Mesenchymal stem cell (in vitro differentiated cells and primary cell): ENCODE measurements at regions not wholly inside any gene's neighbourhood (a gene's known extent, or its start where the extent isn't known, plus 50 kb on each side); places are given as distances from the start of the nearest gene placed in this dataset.

ENCODE experiments used
- DNase-seq: peaks from one replicate; pipeline ENCODE4 v3.0.0-alpha.2; 2013
- H2AFZ ChIP-seq: one replicate; pipeline ENCODE4 v1.6.1; 2013; ENCODE audit warnings: low read depth, mild to moderate bottlenecking, control low read depth, inconsistent platforms, low read length, moderate library complexity
- H2AK5ac ChIP-seq: 2 replicates; pipeline ENCODE4 v1.6.1; 2013; ENCODE audit warnings: low read length, moderate library complexity, mild to moderate bottlenecking, inconsistent platforms; ENCODE audit not compliant: severe bottlenecking
- H2BK120ac ChIP-seq: one replicate; pipeline ENCODE4 v1.6.1; 2013; ENCODE audit warnings: low read depth, mild to moderate bottlenecking, inconsistent platforms, low read length, moderate library complexity
- H2BK12ac ChIP-seq, 2 experiments: one replicate each; pipeline ENCODE4 v1.6.1; 2013; ENCODE audit warnings: inconsistent platforms in 2 of 2, low read length in 2 of 2, mild to moderate bottlenecking in 2 of 2, moderate library complexity in 2 of 2, control low read depth in 1 of 2
- H2BK15ac ChIP-seq: one replicate; pipeline ENCODE4 v1.6.1; 2013; ENCODE audit warnings: mild to moderate bottlenecking, low read depth, inconsistent platforms; ENCODE audit not compliant: poor library complexity, severe bottlenecking
- H2BK5ac ChIP-seq: 2 replicates; pipeline ENCODE4 v1.6.1; 2013; ENCODE audit warnings: low read depth, mild to moderate bottlenecking, low read length, control low read depth, inconsistent platforms; ENCODE audit not compliant: poor library complexity, severe bottlenecking
- H3K14ac ChIP-seq, 2 experiments: one replicate each; pipeline ENCODE4 v1.6.1; 2013; ENCODE audit warnings: inconsistent platforms in 2 of 2, low read length in 2 of 2, control low read depth in 1 of 2, mild to moderate bottlenecking in 1 of 2, moderate library complexity in 1 of 2
- H3K18ac ChIP-seq, 2 experiments: one replicate each; pipeline ENCODE4 v1.6.1; 2013; ENCODE audit warnings: inconsistent platforms in 2 of 2, low read length in 2 of 2, control low read depth in 1 of 2, low read depth in 1 of 2, mild to moderate bottlenecking in 1 of 2
- H3K23ac ChIP-seq, 2 experiments: one replicate each; pipeline ENCODE4 v1.6.1; 2013; ENCODE audit warnings: inconsistent platforms in 2 of 2, low read length in 2 of 2, mild to moderate bottlenecking in 2 of 2, moderate library complexity in 2 of 2, control low read depth in 1 of 2
- H3K27ac ChIP-seq: 2 replicates; pipeline ENCODE4 v1.5.1; 2013; ENCODE audit warnings: mild to moderate bottlenecking, moderate library complexity, low read length, control low read depth, inconsistent platforms; ENCODE audit not compliant: poor library complexity, severe bottlenecking
- H3K27me3 ChIP-seq, 2 experiments: 2 replicates each; pipeline versions ENCODE4 v1.6.1 to v1.7.0; 2013; ENCODE audit warnings: low read length in 2 of 2, mild to moderate bottlenecking in 2 of 2, moderate library complexity in 2 of 2, control low read depth in 1 of 2, inconsistent platforms in 1 of 2; ENCODE audit not compliant: control insufficient read depth in 1 of 2, insufficient read depth in 1 of 2
- H3K36me3 ChIP-seq, 2 experiments: 2 replicates each; pipeline versions ENCODE4 v1.6.1 to v1.7.0; 2013; ENCODE audit warnings: low read length in 2 of 2, control low read depth in 1 of 2, inconsistent platforms in 1 of 2, low read depth in 1 of 2, mild to moderate bottlenecking in 1 of 2; ENCODE audit not compliant: insufficient read depth in 2 of 2, control insufficient read depth in 1 of 2
- H3K4ac ChIP-seq, 2 experiments: one replicate each; pipeline ENCODE4 v1.6.1; 2013; ENCODE audit warnings: inconsistent platforms in 2 of 2, low read length in 2 of 2, mild to moderate bottlenecking in 2 of 2, moderate library complexity in 2 of 2, control low read depth in 1 of 2, low read depth in 1 of 2
- H3K4me1 ChIP-seq: 2 replicates; pipeline ENCODE4 v1.6.1; 2013; ENCODE audit warnings: low read depth, low read length, control low read depth; ENCODE audit not compliant: control insufficient read depth, insufficient read depth
- H3K4me2 ChIP-seq: 2 replicates; pipeline ENCODE4 v1.6.1; 2013; ENCODE audit warnings: low read length, mild to moderate bottlenecking, inconsistent platforms; ENCODE audit not compliant: poor library complexity, severe bottlenecking
- H3K4me3 ChIP-seq, 2 experiments: 2 replicates each; pipeline versions ENCODE4 v1.5.1 to v1.7.0; 2013; ENCODE audit warnings: low read length in 2 of 2, mild to moderate bottlenecking in 2 of 2, control low read depth in 1 of 2, low read depth in 1 of 2; ENCODE audit not compliant: insufficient read depth in 1 of 2
- H3K79me1 ChIP-seq: replicated peaks from 2 replicates; pipeline ENCODE4 v1.6.1; 2013; ENCODE audit warnings: mild to moderate bottlenecking, control low read depth, low read length, inconsistent platforms; ENCODE audit not compliant: poor library complexity, severe bottlenecking
- H3K9ac ChIP-seq: 2 replicates; pipeline ENCODE4 v1.7.0; 2013; ENCODE audit warnings: mild to moderate bottlenecking, low read length, moderate library complexity
- H3K9me3 ChIP-seq: 2 replicates; pipeline ENCODE4 v1.7.0; 2013; ENCODE audit warnings: mild to moderate bottlenecking, low read length; ENCODE audit not compliant: control insufficient read depth
- H4K8ac ChIP-seq: one replicate; pipeline ENCODE4 v1.6.1; 2013; ENCODE audit warnings: inconsistent platforms, mild to moderate bottlenecking, low read length, moderate library complexity
- H4K91ac ChIP-seq: one replicate; pipeline ENCODE4 v1.6.1; 2013; ENCODE audit warnings: mild to moderate bottlenecking, low read length, inconsistent platforms
- WGBS: methylation state at CpG from one replicate; pipeline ENCODE4 v1.1.7; 2013; ENCODE audit warnings: mixed read lengths; 5-methylcytosine and 5-hydroxymethylcytosine counted together

- Histone ChIP-seq H3K4ac (no peak overlapping the region), H4K91ac (no peak overlapping the region), H3K9me3 (peaks cover 22% of the 10 kb centered on the region), H3K4me2 (no peak overlapping the region), H3K27me3 (no peaks in the 10 kb centered on the region), H2BK120ac (no peak overlapping the region), H3K36me3 (no peaks in the 10 kb centered on the region), H3K27ac (no peak overlapping the region), H2AK5ac (no peak overlapping the region), H3K9ac (no peak overlapping the region), H3K4me1 (no peaks in the 10 kb centered on the region), H2BK5ac (no peak overlapping the region), H2BK15ac (no peak overlapping the region), H3K18ac (no peak overlapping the region), H4K8ac (no peak overlapping the region), H3K23ac (no peak overlapping the region), H3K14ac (no peak overlapping the region), H3K4me3 (no peak overlapping the region), H2BK12ac (no peak overlapping the region), H2AFZ (no peak overlapping the region), H3K79me1 (no peaks in the 10 kb centered on the region)
- WGBS, result 71% methylated on average over 1 of the region's 1 CpG
- no peak for DNase-seq
Observed at GRCh38 chr13:74816737-74817136, 665.2 kb downstream of the TBC1D4 start.

GRCh38 chr13:74796157-74796556 is 662.0 kb upstream of the KLF12 start:
- H2AK5ac ChIP-seq, result no peak overlapping the region
- no peak overlapping the region for H3K14ac ChIP-seq
- H2AFZ ChIP-seq, result no peak overlapping the region
- H3K27me3 ChIP-seq, result no peaks in the 10 kb centered on the region
- H3K9ac ChIP-seq, result no peak overlapping the region
- no peaks in the 10 kb centered on the region for H3K4me1 ChIP-seq
- no peak overlapping the region for H3K4me2 ChIP-seq
- no peak overlapping the region for H3K4ac ChIP-seq
- 60% methylated on average over 2 of the region's 2 CpGs for WGBS
- H2BK12ac ChIP-seq, result no peak overlapping the region
- no peak overlapping the region for H2BK120ac ChIP-seq
- H4K8ac ChIP-seq, result no peak overlapping the region
- no peak overlapping the region for H3K18ac ChIP-seq
- no peak overlapping the region for H2BK5ac ChIP-seq
- H4K91ac ChIP-seq, result no peak overlapping the region
- no peak overlapping the region for H3K23ac ChIP-seq
- DNase-seq, result no peak
- no peak overlapping the region for H2BK15ac ChIP-seq
- H3K36me3 ChIP-seq, result no peaks in the 10 kb centered on the region
- H3K27ac ChIP-seq, result no peak overlapping the region
- H3K9me3 ChIP-seq, result no peaks in the 10 kb centered on the region
- no peaks in the 10 kb centered on the region for H3K79me1 ChIP-seq
- H3K4me3 ChIP-seq, result no peak overlapping the region

- H3K9me3 ChIP-seq, result no peaks in the 10 kb centered on the region
- H3K27me3 ChIP-seq, result no peaks in the 10 kb centered on the region
- no peak overlapping the region for H2BK15ac ChIP-seq
- no peaks in the 10 kb centered on the region for H3K36me3 ChIP-seq
- H2BK120ac ChIP-seq, result no peak overlapping the region
- no peak overlapping the region for H2BK5ac ChIP-seq
- H2AK5ac ChIP-seq, result no peak overlapping the region
- no peak overlapping the region for H3K4me2 ChIP-seq
- no peaks in the 10 kb centered on the region for H3K4me1 ChIP-seq
- H4K8ac ChIP-seq, result no peak overlapping the region
- H3K4me3 ChIP-seq, result no peak overlapping the region
- no peak overlapping the region for H3K9ac ChIP-seq
- no peak overlapping the region for H2BK12ac ChIP-seq
- H3K18ac ChIP-seq, result no peak overlapping the region
- DNase-seq, result no peak
- no peak overlapping the region for H3K27ac ChIP-seq
- no peak overlapping the region for H4K91ac ChIP-seq
- no peak overlapping the region for H2AFZ ChIP-seq
- no peak overlapping the region for H3K4ac ChIP-seq
- H3K14ac ChIP-seq, result no peak overlapping the region
- no peak overlapping the region for H3K23ac ChIP-seq
- no peaks in the 10 kb centered on the region for H3K79me1 ChIP-seq
Observed at GRCh38 chr13:74795526-74795925, 661.3 kb upstream of the KLF12 start.

- Histone ChIP-seq H3K27ac (no peak overlapping the region), H4K8ac (no peak overlapping the region), H4K91ac (no peak overlapping the region), H2BK15ac (no peak overlapping the region), H2BK120ac (no peak overlapping the region), H3K27me3 (no peaks in the 10 kb centered on the region), H2BK5ac (no peak overlapping the region), H3K4ac (no peak overlapping the region), H3K9ac (no peak overlapping the region), H3K4me3 (no peak overlapping the region), H3K79me1 (no peaks in the 10 kb centered on the region), H3K14ac (no peak overlapping the region), H3K9me3 (no peaks in the 10 kb centered on the region), H3K18ac (no peak overlapping the region), H3K4me1 (no peaks in the 10 kb centered on the region), H2BK12ac (no peak overlapping the region), H2AFZ (no peak overlapping the region), H3K36me3 (no peaks in the 10 kb centered on the region), H3K4me2 (no peak overlapping the region), H3K23ac (no peak overlapping the region), H2AK5ac (no peak overlapping the region)
- 96% methylated on average over 3 of the region's 3 CpGs for WGBS
- no peak for DNase-seq
Observed at GRCh38 chr13:74794582-74794981, 660.4 kb upstream of the KLF12 start.
